K562 (cell line): ENCODE measurements at regions not wholly inside any gene's neighbourhood (a gene's known extent, or its start where the extent isn't known, plus 50 kb on each side); places are given as distances from the start of the nearest gene placed in this dataset.

ENCODE experiments used
- ATAC-seq: fragments of 200-7000 bp; cut with Tn5 transposase; 3 replicates; pipeline ENCODE4 v1.9.1; 2020; ENCODE audit warnings: moderate library complexity
- BruUV-seq: library from RNA; stranded (reverse); fragments of 400-500 nt; replicated peaks from 2 replicates; lab custom pipeline; 2021; lab: Mats Ljungman, UMichigan
- CTCF ChIA-PET: fragments of 300-600 bp; formaldehyde crosslinking; extraction: SDS; loops from one replicate; lab custom pipeline; 2021; ENCODE audit warnings: low intra/inter-chr PET ratio; lab: Yijun Ruan, JAX
- POLR2A ChIA-PET: fragments of 300-600, 350-650 bp; sonication (Branson Sonifier 250); formaldehyde crosslinking; extraction: SDS; loops from one replicate; lab custom pipeline; 2021; ENCODE audit warnings: antibody characterized with exemption, inconsistent platforms; lab: Yijun Ruan, JAX
- DNase-seq, 4 experiments: peaks; one replicate each; pipeline versions ENCODE4 v3.0.0 to v3.0.0-alpha.2; 2011 to 2018; ENCODE audit warnings: low spot score in 3 of 4, mixed read lengths in 3 of 4; ENCODE audit errors: extremely low read depth in 1 of 4
- FAIRE-seq: peaks from 2 replicates; lab custom pipeline; 2011; peaks lifted over from hg19 to GRCh38; lab: Jason Lieb, UNC
- H2AFZ ChIP-seq: 2 replicates; pipeline ENCODE4 v1.6.0; 2011; ENCODE audit warnings: low read depth, low read length, control low read depth, inconsistent platforms
- H3K27ac ChIP-seq: fragments of 200-600 bp; 3 replicates; pipeline ENCODE4 v1.8.0; 2011; ENCODE audit warnings: low read depth, mild to moderate bottlenecking, control low read depth, inconsistent platforms, low read length, moderate library complexity, mixed read lengths; ENCODE audit errors: extremely low read depth
- H3K27me3 ChIP-seq, 2 experiments: fragments of 300-600 bp in 1 of 2; 2 replicates in 1 of 2; 3 replicates in 1 of 2; pipeline versions ENCODE4 v1.6.0 to v1.8.0; 2011; ENCODE audit warnings: inconsistent platforms in 2 of 2, low read length in 2 of 2, mild to moderate bottlenecking in 1 of 2, mixed read lengths in 1 of 2, moderate library complexity in 1 of 2; ENCODE audit not compliant: control insufficient read depth in 2 of 2, insufficient read depth in 2 of 2
- H3K36me3 ChIP-seq: fragments of 300-600 bp; 3 replicates; pipeline ENCODE4 v1.8.0; 2011; ENCODE audit warnings: mild to moderate bottlenecking, low read length, inconsistent platforms; ENCODE audit not compliant: control insufficient read depth, insufficient read depth
- H3K4me1 ChIP-seq, 2 experiments: fragments of 200-600 bp in 1 of 2; replicated peaks in 1 of 2; 2 replicates in 1 of 2; 3 replicates in 1 of 2; pipeline versions ENCODE4 v1.5.1 to v1.8.0; 2011; ENCODE audit warnings: inconsistent platforms in 2 of 2, low read length in 2 of 2, mild to moderate bottlenecking in 1 of 2, mixed read lengths in 1 of 2, moderate library complexity in 1 of 2; ENCODE audit not compliant: control insufficient read depth in 2 of 2, insufficient read depth in 2 of 2
- H3K4me2 ChIP-seq: 2 replicates; pipeline ENCODE4 v1.6.1; 2011; ENCODE audit warnings: low read length, control low read depth, inconsistent platforms, mixed read lengths; ENCODE audit not compliant: insufficient read depth
- H3K4me3 ChIP-seq: fragments of 200-600 bp; sonication (generic), shearing (Covaris generic); 2 replicates; pipeline ENCODE4 v1.5.1; 2016; ENCODE audit warnings: control low read depth, inconsistent platforms
- H3K79me2 ChIP-seq: fragments of 200-600 bp; 3 replicates; pipeline ENCODE4 v1.8.0; 2011; ENCODE audit warnings: low read length, inconsistent platforms; ENCODE audit not compliant: control insufficient read depth, insufficient read depth
- H3K9ac ChIP-seq, 2 experiments: 2 replicates each; pipeline versions ENCODE4 v1.6.0 to v1.6.1; 2011; ENCODE audit warnings: low read depth in 2 of 2, low read length in 2 of 2, control low read depth in 1 of 2, inconsistent platforms in 1 of 2, mild to moderate bottlenecking in 1 of 2, mixed read lengths in 1 of 2; ENCODE audit not compliant: insufficient read depth in 1 of 2
- H3K9me1 ChIP-seq: one replicate; pipeline ENCODE4 v1.6.0; 2011; ENCODE audit warnings: inconsistent platforms, mild to moderate bottlenecking, low read length, moderate library complexity; ENCODE audit not compliant: control insufficient read depth, insufficient read depth
- H3K9me3 ChIP-seq: replicated peaks from 2 replicates; pipeline ENCODE4 v1.5.1; 2011; ENCODE audit warnings: low read depth, low read length, inconsistent platforms; ENCODE audit not compliant: control insufficient read depth, insufficient read depth
- H4K20me1 ChIP-seq: replicated peaks from 2 replicates; pipeline ENCODE4 v1.6.1; 2011; ENCODE audit warnings: low read length, inconsistent platforms, mixed read lengths; ENCODE audit not compliant: control insufficient read depth, insufficient read depth
- GATAD2A ChIP-seq: fragments of 450-650 bp; IDR thresholded peaks from 2 replicates; pipeline ENCODE4 v1.6.1; 2017
- HDAC2 ChIP-seq: fragments of 450-650 bp; IDR thresholded peaks from 2 replicates; pipeline ENCODE4 v1.6.1; 2016; ENCODE audit warnings: mild to moderate bottlenecking
- HMG20A ChIP-seq: fragments of 450-650 bp; formaldehyde crosslinking; conservative IDR thresholded peaks from 2 replicates; pipeline ENCODE4 v1.4.0; 2020; ENCODE audit warnings: mild to moderate bottlenecking, mixed read lengths
- ILF3 ChIP-seq: fragments of 450-650 bp; IDR thresholded peaks from 2 replicates; pipeline ENCODE4 v1.6.1; 2018; ENCODE audit warnings: antibody characterized with exemption, mild to moderate bottlenecking, moderate library complexity, borderline replicate concordance
- JUN ChIP-seq, 2 experiments: sonication (generic) in 1 of 2; formaldehyde crosslinking in 1 of 2; IDR thresholded peaks; 2 replicates each; pipeline versions ENCODE4 v1.6.1 to v1.8.0; 2012 to 2022; ENCODE audit warnings: borderline replicate concordance in 2 of 2, mild to moderate bottlenecking in 2 of 2, improper control_type of control experiment in 1 of 2, low read depth in 1 of 2, low read length in 1 of 2, missing genetic modification reagents in 1 of 2
- KLF16 ChIP-seq: IDR thresholded peaks from 2 replicates; pipeline ENCODE4 v1.6.1; 2016; ENCODE audit warnings: antibody characterized with exemption
- MEIS2 ChIP-seq: fragments of 450-650 bp; IDR thresholded peaks from 2 replicates; pipeline ENCODE4 v1.6.1; 2014; ENCODE audit warnings: mild to moderate bottlenecking; ENCODE audit not compliant: partially characterized antibody
- NFIC ChIP-seq: fragments of 450-650 bp; IDR thresholded peaks from 2 replicates; pipeline ENCODE4 v1.6.1; 2017; ENCODE audit warnings: mild to moderate bottlenecking, inconsistent platforms
- POLR2H ChIP-seq: IDR thresholded peaks from 2 replicates; pipeline ENCODE4 v1.6.1; 2016; ENCODE audit warnings: missing genetic modification characterization, low read depth, mild to moderate bottlenecking, control low read depth, missing compliant biosample characterization, moderate library complexity
- RBBP5 ChIP-seq: fragments of 200-600 bp; sonication (generic); IDR thresholded peaks from 2 replicates; pipeline ENCODE4 v1.6.1; 2012; ENCODE audit warnings: borderline replicate concordance, mild to moderate bottlenecking, low read length, control low read depth, inconsistent platforms; ENCODE audit not compliant: insufficient read depth, poor library complexity, severe bottlenecking
- REST ChIP-seq, 2 experiments: fragments of 450-650 bp; formaldehyde crosslinking in 1 of 2; IDR thresholded peaks; 2 replicates each; pipeline versions ENCODE4 v1.4.0 to v1.6.1; 2014 to 2020; ENCODE audit warnings: mild to moderate bottlenecking in 2 of 2, borderline replicate concordance in 1 of 2, low read depth in 1 of 2
- SMARCC2 ChIP-seq: fragments of 450-650 bp; IDR thresholded peaks from 2 replicates; pipeline ENCODE4 v1.6.1; 2017; ENCODE audit warnings: antibody characterized with exemption, moderate library complexity, mild to moderate bottlenecking, low read depth
- SREBF1 ChIP-seq: fragments of 150-350 bp; IDR thresholded peaks from 2 replicates; pipeline ENCODE4 v1.6.1; 2014; ENCODE audit warnings: antibody characterized with exemption, low read depth, low read length, borderline replicate concordance
- SUPT5H ChIP-seq: fragments of 450-650 bp; IDR thresholded peaks from 2 replicates; pipeline ENCODE4 v1.6.1; 2016
- U2AF1 ChIP-seq: fragments of 200-400 bp; formaldehyde crosslinking; optimal IDR thresholded peaks from 2 replicates; pipeline ENCODE3; 2017; ENCODE audit warnings: mild to moderate bottlenecking, low read depth, low read length, moderate library complexity
- ZFP1 ChIP-seq: fragments of 450-650 bp; formaldehyde crosslinking; IDR thresholded peaks from 2 replicates; pipeline ENCODE4 v1.4.0; 2020; ENCODE audit warnings: mild to moderate bottlenecking, mixed read lengths
- ZNF354B ChIP-seq: fragments of 250-450 bp; sonication (Bioruptor Pico); IDR thresholded peaks from 2 replicates; pipeline ENCODE4 v1.4.0; 2020
- ZNF561 ChIP-seq: fragments of 450-650 bp; formaldehyde crosslinking; conservative IDR thresholded peaks from 2 replicates; pipeline ENCODE4 v1.4.0; 2020; ENCODE audit warnings: mild to moderate bottlenecking, moderate library complexity
- WGBS: fragments of 100-300 bp; shearing (Covaris generic); methylation state at CpG from one replicate; pipeline ENCODE4 v1.1.6; 2016; ENCODE audit warnings: low coverage, mixed read lengths; ENCODE audit not compliant: insufficient coverage; ENCODE audit errors: missing lambda C conversion rate; 5-methylcytosine and 5-hydroxymethylcytosine counted together
- in situ Hi-C: fragments of 300-500 bp; cut with MboI; formaldehyde crosslinking; loops from 4 replicates; pipeline ENCODE4 v1.15.0; 2018; ENCODE audit warnings: inconsistent platforms, mixed read lengths
- intact Hi-C: fragments of 100-400 bp; cut with micrococcal nuclease; formaldehyde crosslinking; loops from 2 replicates; pipeline ENCODE4 v1.14.2; 2022

DNA sequence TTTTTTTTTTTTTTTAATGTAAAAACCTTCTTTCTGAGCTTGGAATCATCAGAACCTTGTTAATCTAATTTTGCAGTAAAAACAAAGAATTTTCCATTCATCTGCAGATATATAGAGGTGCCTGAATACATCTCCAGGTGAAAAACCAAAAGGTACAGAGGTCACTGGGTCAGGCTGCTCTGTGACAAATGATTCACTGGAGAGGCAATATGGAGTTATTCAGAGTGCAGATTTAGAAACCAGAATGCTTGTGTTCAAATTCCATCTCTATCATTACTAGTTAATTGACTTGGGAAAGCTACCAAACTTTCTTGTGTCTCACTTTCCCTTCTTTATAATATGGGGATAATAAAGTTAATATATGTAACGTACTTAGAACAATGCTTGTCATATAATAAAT is 51.5 kb upstream of the C1orf53 start:
- CTCF ChIA-PET, result no interaction called here
- H3K4me2 ChIP-seq, result no peak overlapping the region
- FAIRE-seq, result peak; percentile 11
- intact Hi-C loops, result no loop called here
- no peak overlapping the region for H3K27ac ChIP-seq
- DNase-seq, result no peak
- POLR2A ChIA-PET, result no interaction called here
- no peak for ATAC-seq
- 25% methylated on average over 1 of the region's 1 CpG for WGBS
- H3K79me2 ChIP-seq, result no peaks in the 10 kb centered on the region
- no peak overlapping the region for H3K4me3 ChIP-seq
- no TSS peak for BruUV-seq
- in situ Hi-C loops, result no loop called here
- H3K27me3 ChIP-seq, result no peaks in the 10 kb centered on the region
- no peaks in the 10 kb centered on the region for H3K9me3 ChIP-seq
- TF ChIP-seq SUPT5H (no peak), SMARCC2 (no peak), ILF3 (no peak), POLR2H (tag) (no peak), GATAD2A (no peak), ZFP1 (CRISPR knock-in tag) (no peak), NFIC (no peak), KLF16 (no peak), JUN (IDR thresholded peaks at IDR 0.05; ENCODE audit: borderline replicate concordance, low read depth, low read length) (no peak), JUN (CRISPR knock-in tag; IDR thresholded peaks at IDR 0.05; ENCODE audit: borderline replicate concordance) (no peak), HDAC2 (no peak), RBBP5 (no peak), ZNF354B (CRISPR knock-in tag) (no peak), REST (IDR thresholded peaks at IDR 0.05; ENCODE audit: borderline replicate concordance) (no peak), REST (CRISPR knock-in tag; IDR thresholded peaks at IDR 0.05; ENCODE audit: low read depth) (no peak), U2AF1 (no peak), HMG20A (no peak), SREBF1 (no peak), MEIS2 (no peak), ZNF561 (CRISPR knock-in tag) (no peak)
- no peaks in the 10 kb centered on the region for H4K20me1 ChIP-seq
- H3K9ac ChIP-seq, result no peak overlapping the region
- H3K36me3 ChIP-seq, result no peaks in the 10 kb centered on the region
- no peaks in the 10 kb centered on the region for H3K9me1 ChIP-seq
- no peaks in the 10 kb centered on the region for H3K4me1 ChIP-seq
- no peak overlapping the region for H2AFZ ChIP-seq
